ENCODE measurements at regions not wholly inside any gene's neighbourhood (a gene's known extent, or its start where the extent isn't known, plus 50 kb on each side); places are given as distances from the start of the nearest gene placed in this dataset.

DNA sequence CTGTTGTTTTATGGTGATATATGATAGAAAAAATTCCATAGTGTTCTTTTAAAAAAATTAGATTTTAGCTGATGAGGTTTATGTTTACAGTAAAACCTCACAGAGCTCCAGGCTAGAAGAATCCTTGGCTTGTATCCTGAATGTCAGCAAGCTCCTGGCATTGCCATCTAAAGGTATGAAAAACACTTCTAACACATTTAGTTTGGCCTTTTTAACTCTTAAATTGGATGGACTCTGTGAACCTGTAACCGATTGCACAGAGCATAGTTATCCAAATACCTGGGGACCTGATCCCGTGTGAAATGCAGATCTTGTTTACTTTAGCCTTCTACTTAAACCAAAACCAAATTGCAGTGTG is 241.1 kb upstream of the DCN start:
- CTCF ChIA-PET (ENCODE audit: unreplicated experiment): no interaction called here
- Histone ChIP-seq H3K4me1 (ENCODE audit: insufficient read depth, low read length, poor library complexity, severe bottlenecking) (no peaks in the 10 kb centered on the region), H3K9me3 (ENCODE audit: low read length) (no peaks in the 10 kb centered on the region), H3K4me2 (ENCODE audit: low read length) (no peak overlapping the region), H3K36me3 (ENCODE audit: insufficient read depth, low read length) (no peaks in the 10 kb centered on the region), H3K27ac (ENCODE audit: low read depth, low read length, poor library complexity, severe bottlenecking) (no peak overlapping the region), H4K20me1 (ENCODE audit: insufficient read depth, low read length) (no peaks in the 10 kb centered on the region), H3K79me2 (ENCODE audit: insufficient read depth, low read depth, low read length) (no peaks in the 10 kb centered on the region), H3K4me3 (ENCODE audit: low read depth, low read length, poor library complexity, severe bottlenecking) (no peak overlapping the region), H3K9me2 (ENCODE audit: insufficient read depth, low read length) (no peaks in the 10 kb centered on the region), H2AFZ (ENCODE audit: low read length) (no peak overlapping the region)
- no peak for TF ChIP-seq CTCF (conservative IDR thresholded peaks at IDR 0.05; ENCODE audit: low read length)
- TF ChIP-seq EZH2phosphoT487 (IDR thresholded peaks at IDR 0.05; ENCODE audit: borderline replicate concordance, low read depth, low read length): no peak
- DNase-seq (ENCODE audit: low spot score): no peak
- BruUV-seq (replicated peaks): no TSS peak
- POLR2A ChIA-PET: no interaction called here
- intact Hi-C loops (cut with micrococcal nuclease; ENCODE audit: unreplicated experiment): no loop called here

GRCh38 chr12:91422811-91423692 is 240.4 kb upstream of the DCN start:
- Histone ChIP-seq H3K4me2 (ENCODE audit: low read length) (no peak overlapping the region), H3K9me2 (ENCODE audit: insufficient read depth, low read length) (no peaks in the 10 kb centered on the region), H2AFZ (ENCODE audit: low read length) (no peak overlapping the region), H3K4me3 (ENCODE audit: low read depth, low read length, poor library complexity, severe bottlenecking) (no peak overlapping the region), H3K36me3 (ENCODE audit: insufficient read depth, low read length) (no peaks in the 10 kb centered on the region), H3K79me2 (ENCODE audit: insufficient read depth, low read depth, low read length) (no peaks in the 10 kb centered on the region), H3K27ac (ENCODE audit: low read depth, low read length, poor library complexity, severe bottlenecking) (no peak overlapping the region), H4K20me1 (ENCODE audit: insufficient read depth, low read length) (no peaks in the 10 kb centered on the region), H3K4me1 (ENCODE audit: insufficient read depth, low read length, poor library complexity, severe bottlenecking) (no peaks in the 10 kb centered on the region), H3K9me3 (ENCODE audit: low read length) (no peaks in the 10 kb centered on the region)
- POLR2A ChIA-PET: no interaction called here
- CTCF ChIA-PET (ENCODE audit: unreplicated experiment): no interaction called here
- intact Hi-C loops (cut with micrococcal nuclease; ENCODE audit: unreplicated experiment): no loop called here
- TF ChIP-seq EZH2phosphoT487 (IDR thresholded peaks at IDR 0.05; ENCODE audit: borderline replicate concordance, low read depth, low read length) (no peak), CTCF (conservative IDR thresholded peaks at IDR 0.05; ENCODE audit: low read length) (no peak)
- BruUV-seq (replicated peaks): no TSS peak
- no peak for DNase-seq (ENCODE audit: low spot score)

DNA sequence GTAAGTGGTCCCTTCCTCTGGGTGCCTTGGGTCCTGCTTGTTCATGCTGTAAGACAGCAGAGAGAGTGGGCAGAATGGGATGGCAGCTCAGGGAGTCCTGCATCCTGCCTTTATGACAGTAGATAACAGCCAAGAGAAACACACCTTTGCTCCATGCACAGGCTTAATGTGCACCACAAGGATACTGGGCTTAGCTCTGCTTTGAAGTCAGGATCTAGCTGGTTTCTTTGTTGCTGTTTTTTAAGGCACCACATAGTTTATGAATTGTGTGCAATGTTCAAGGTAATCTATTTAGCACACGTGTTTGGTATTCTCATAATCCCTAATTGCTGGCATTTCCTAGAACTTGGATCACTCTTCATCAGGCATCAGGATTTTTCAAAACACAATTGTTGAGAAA is 239.5 kb upstream of the DCN start:
- no TSS peak for BruUV-seq (replicated peaks)
- Histone ChIP-seq H2AFZ (ENCODE audit: low read length) (no peak overlapping the region), H3K79me2 (ENCODE audit: insufficient read depth, low read depth, low read length) (no peaks in the 10 kb centered on the region), H3K4me3 (ENCODE audit: low read depth, low read length, poor library complexity, severe bottlenecking) (no peak overlapping the region), H3K27ac (ENCODE audit: low read depth, low read length, poor library complexity, severe bottlenecking) (no peak overlapping the region), H3K4me2 (ENCODE audit: low read length) (no peak overlapping the region), H4K20me1 (ENCODE audit: insufficient read depth, low read length) (no peaks in the 10 kb centered on the region), H3K36me3 (ENCODE audit: insufficient read depth, low read length) (no peaks in the 10 kb centered on the region), H3K9me2 (ENCODE audit: insufficient read depth, low read length) (no peaks in the 10 kb centered on the region), H3K4me1 (ENCODE audit: insufficient read depth, low read length, poor library complexity, severe bottlenecking) (no peaks in the 10 kb centered on the region), H3K9me3 (ENCODE audit: low read length) (no peaks in the 10 kb centered on the region)
- TF ChIP-seq CTCF (conservative IDR thresholded peaks at IDR 0.05; ENCODE audit: low read length): no peak
- TF ChIP-seq EZH2phosphoT487 (IDR thresholded peaks at IDR 0.05; ENCODE audit: borderline replicate concordance, low read depth, low read length): no peak
- intact Hi-C loops (cut with micrococcal nuclease; ENCODE audit: unreplicated experiment): no loop called here
- ChIA-PET POLR2A (no interaction called here), CTCF (ENCODE audit: unreplicated experiment) (no interaction called here)
- no peak for DNase-seq (ENCODE audit: low spot score)
